ENCODE measurements at regions not wholly inside any gene's neighbourhood (a gene's known extent, or its start where the extent isn't known, plus 50 kb on each side); places are given as distances from the start of the nearest gene placed in this dataset.
"Not testable (repeated sequence)": the region's sequence is repeated elsewhere in the genome, so short reads cannot be mapped to it uniquely, and the experiment has no call there.

GRCh38 chr11:49817705-49818430, 134.3 kb upstream of the OR4C13 start:
- intact Hi-C loops (cut with micrococcal nuclease): not testable (repeated sequence)

- intact Hi-C loops (cut with micrococcal nuclease): not testable (repeated sequence)
Measured at GRCh38 chr11:49823188-49823587, 129.0 kb upstream of the OR4C13 start.

GRCh38 chr11:49850541-49850940, 101.7 kb upstream of the OR4C13 start:
- intact Hi-C loops (cut with micrococcal nuclease): not testable (repeated sequence)

- intact Hi-C loops (cut with micrococcal nuclease): no loop called here
Measured at GRCh38 chr11:49851511-49851910, 100.7 kb upstream of the OR4C13 start.

- intact Hi-C loops (cut with micrococcal nuclease): no loop called here
Measured at GRCh38 chr11:49851971-49852389, 100.2 kb upstream of the OR4C13 start.

DNA sequence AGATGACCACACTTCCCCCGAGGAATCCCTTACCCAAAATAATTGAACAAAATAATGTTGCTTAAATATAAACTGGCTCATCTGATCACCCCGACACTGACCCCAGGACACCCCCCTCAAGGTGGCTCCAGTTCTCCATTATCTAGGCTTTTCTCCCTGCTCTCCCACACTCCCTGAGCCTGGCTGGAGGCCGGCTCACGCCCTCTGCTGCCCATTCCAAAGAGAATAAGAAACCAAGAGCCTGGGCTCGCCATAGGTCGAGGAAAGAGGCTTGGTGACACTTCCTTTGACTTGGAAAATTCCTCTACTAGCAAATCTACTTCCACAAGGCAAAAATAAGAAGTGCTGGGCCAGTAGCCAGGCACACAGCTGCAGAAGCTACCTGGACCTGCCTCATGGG, 63.3 kb upstream of the OR4C13 start:
- intact Hi-C loops (cut with micrococcal nuclease): not testable (repeated sequence)

- intact Hi-C loops (cut with micrococcal nuclease): not testable (repeated sequence)
Measured at GRCh38 chr11:49891910-49892671, 60.1 kb upstream of the OR4C13 start.

- intact Hi-C loops (cut with micrococcal nuclease): not testable (repeated sequence)
Measured at GRCh38 chr11:49893442-49893841, 58.7 kb upstream of the OR4C13 start.
